ENCODE measurements at regions not wholly inside any gene's neighbourhood (a gene's known extent, or its start where the extent isn't known, plus 50 kb on each side); places are given as distances from the start of the nearest gene placed in this dataset.
"Not testable (repeated sequence)": the region's sequence is repeated elsewhere in the genome, so short reads cannot be mapped to it uniquely, and the experiment has no call there.

GRCh38 chr13:59320021-59320420 is 843.7 kb downstream of the DIAPH3 start:
- H3K9ac ChIP-seq (ENCODE audit: insufficient read depth, low read depth, low read length), result no peak overlapping the region
- H4K20me1 ChIP-seq (ENCODE audit: insufficient read depth, low read length), result no peaks in the 10 kb centered on the region
- ATAC-seq (no peak), FAIRE-seq (no peak), DNase-seq (ENCODE audit: low spot score) (no peak)
- no peak overlapping the region for H3K27ac ChIP-seq (ENCODE audit: extremely low read length, insufficient read depth, low read length)
- H3K36me3 ChIP-seq (replicated peaks in 1 of 2; ENCODE audit: control insufficient read depth in 1 of 2, insufficient read depth in 2 of 2, low read length in 2 of 2), result no peaks in the 10 kb centered on the region
- POLR2A ChIA-PET, result no interaction called here
- no peak overlapping the region for H3K4me3 ChIP-seq (replicated peaks in 1 of 3; ENCODE audit: insufficient read depth in 1 of 3, low read depth in 2 of 3, low read length in 3 of 3)
- H3K4me2 ChIP-seq (ENCODE audit: low read depth, low read length), result no peak overlapping the region
- no peaks in the 10 kb centered on the region for H3K9me3 ChIP-seq (ENCODE audit: low read length)
- in situ Hi-C loops (cut with HindIII; ENCODE audit: extremely low pct_ligation_motif_present, low pct_unique_long_range_greater_than_20kb), result no loop called here
- 44% methylated on average over 2 of the region's 2 CpGs for WGBS (ENCODE audit: low lambda C conversion rate)
- BruUV-seq (replicated peaks), result no TSS peak
- no peaks in the 10 kb centered on the region for H3K27me3 ChIP-seq (ENCODE audit: control insufficient read depth in 1 of 2, insufficient read depth in 2 of 2, low read length in 2 of 2)
- H3K79me2 ChIP-seq (ENCODE audit: insufficient read depth, low read length), result no peaks in the 10 kb centered on the region
- no peaks in the 10 kb centered on the region for H3K4me1 ChIP-seq (ENCODE audit: insufficient read depth, low read length)
- TF ChIP-seq RXRB (CRISPR knock-in tag; IDR thresholded peaks at IDR 0.05; ENCODE audit: borderline replicate concordance) (no peak), ZNF777 (CRISPR knock-in tag; IDR thresholded peaks at IDR 0.05) (no peak), ZNF570 (CRISPR knock-in tag; IDR thresholded peaks at IDR 0.05; ENCODE audit: borderline replicate concordance) (no peak), MIXL1 (CRISPR knock-in tag; IDR thresholded peaks at IDR 0.05) (no peak), ZNF33B (CRISPR knock-in tag; IDR thresholded peaks at IDR 0.05) (no peak), SNAPC2 (CRISPR knock-in tag; IDR thresholded peaks at IDR 0.05) (no peak), ZNF160 (CRISPR knock-in tag; IDR thresholded peaks at IDR 0.05) (no peak), RORA (CRISPR knock-in tag; IDR thresholded peaks at IDR 0.05) (no peak), CSRNP1 (CRISPR knock-in tag; IDR thresholded peaks at IDR 0.05) (no peak), SMAD1 (CRISPR knock-in tag; IDR thresholded peaks at IDR 0.05; ENCODE audit: borderline replicate concordance, low read depth) (no peak), ZNF616 (CRISPR knock-in tag; IDR thresholded peaks at IDR 0.05; ENCODE audit: low read depth) (no peak), ERF (CRISPR knock-in tag; IDR thresholded peaks at IDR 0.05) (no peak), EED (CRISPR knock-in tag; IDR thresholded peaks at IDR 0.05) (no peak), YY1 (IDR thresholded peaks at IDR 0.05; ENCODE audit: insufficient read depth, insufficient replicate concordance, low read depth, low read length) (no peak), MXI1 (IDR thresholded peaks at IDR 0.05; ENCODE audit: borderline replicate concordance, low read depth, low read length) (no peak), TCF12 (IDR thresholded peaks at IDR 0.05) (no peak), TCF12 (CRISPR knock-in tag; IDR thresholded peaks at IDR 0.05) (no peak)
- H2AFZ ChIP-seq (ENCODE audit: low read length), result no peak overlapping the region
- intact Hi-C loops (cut with micrococcal nuclease; ENCODE audit: unreplicated experiment), result no loop called here
- CTCF ChIA-PET (ENCODE audit: low intra/inter-chr PET ratio, low total read pairs), result no interaction called here

DNA sequence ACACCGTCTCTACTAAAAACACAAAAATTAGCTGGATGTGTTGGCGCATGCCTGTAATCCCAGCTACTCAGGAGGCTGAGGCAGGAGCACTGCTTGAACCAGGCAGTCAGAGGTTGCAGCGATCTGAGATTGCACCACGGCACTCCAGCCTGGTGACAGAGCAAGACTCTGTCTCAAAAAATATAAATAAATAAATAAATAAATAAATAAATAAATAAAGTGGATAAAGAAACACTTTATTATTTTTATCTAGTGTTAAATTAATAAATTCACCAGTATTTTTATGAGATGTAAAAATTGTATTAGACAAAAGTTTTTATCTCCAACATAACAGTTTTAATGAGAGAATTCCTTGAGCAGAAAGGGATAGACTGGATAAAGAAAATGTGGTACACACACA is 839.3 kb downstream of the DIAPH3 start:
- BruUV-seq (replicated peaks), result not testable (repeated sequence)

More for the DNA sequence above, 839.3 kb downstream of the DIAPH3 start:
- POLR2A ChIA-PET; H3K36me3 ChIP-seq (replicated peaks in 1 of 2; ENCODE audit: control insufficient read depth in 1 of 2, insufficient read depth in 2 of 2, low read length in 2 of 2); H4K20me1 ChIP-seq (ENCODE audit: insufficient read depth, low read length); H3K27me3 ChIP-seq (ENCODE audit: control insufficient read depth in 1 of 2, insufficient read depth in 2 of 2, low read length in 2 of 2); H3K4me1 ChIP-seq (ENCODE audit: insufficient read depth, low read length); H3K79me2 ChIP-seq (ENCODE audit: insufficient read depth, low read length); in situ Hi-C loops (cut with HindIII; ENCODE audit: extremely low pct_ligation_motif_present, low pct_unique_long_range_greater_than_20kb); ATAC-seq; H3K9me3 ChIP-seq (ENCODE audit: low read length); H2AFZ ChIP-seq (ENCODE audit: low read length); DNase-seq (ENCODE audit: low spot score); H3K4me2 ChIP-seq (ENCODE audit: low read depth, low read length); H3K4me3 ChIP-seq (replicated peaks in 1 of 3; ENCODE audit: insufficient read depth in 1 of 3, low read depth in 2 of 3, low read length in 3 of 3); intact Hi-C loops (cut with micrococcal nuclease; ENCODE audit: unreplicated experiment); H3K9ac ChIP-seq (ENCODE audit: insufficient read depth, low read depth, low read length); FAIRE-seq; H3K27ac ChIP-seq (ENCODE audit: extremely low read length, insufficient read depth, low read length); CTCF ChIA-PET (ENCODE audit: low intra/inter-chr PET ratio, low total read pairs): not testable (repeated sequence)
- WGBS (ENCODE audit: low lambda C conversion rate), result 62% methylated on average over 4 of the region's 4 CpGs

Data from HepG2 (cell line).